ENCODE measurements at regions not wholly inside any gene's neighbourhood (a gene's known extent, or its start where the extent isn't known, plus 50 kb on each side); places are given as distances from the start of the nearest gene placed in this dataset.

DNA sequence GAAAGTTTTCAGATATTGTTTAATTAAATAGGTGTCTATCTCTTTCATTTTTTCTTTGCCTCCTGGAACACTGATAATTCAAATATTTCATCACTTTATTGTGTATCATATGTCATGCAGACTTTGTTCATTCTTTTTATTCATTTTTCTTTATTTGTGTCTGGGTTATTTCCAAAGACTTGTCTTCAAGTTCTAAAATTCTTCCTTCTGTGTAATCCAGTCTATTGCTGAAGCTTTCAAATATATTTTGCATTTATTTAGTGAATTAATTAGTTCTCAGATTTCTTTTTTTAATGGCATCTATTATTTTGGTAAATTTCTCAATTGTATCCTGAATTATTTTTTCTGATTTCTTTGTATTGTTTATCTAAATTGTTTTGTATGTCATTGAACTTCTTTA lies 70.1 kb downstream of the ZNF330 start:
- TF ChIP-seq, protein P1, sequence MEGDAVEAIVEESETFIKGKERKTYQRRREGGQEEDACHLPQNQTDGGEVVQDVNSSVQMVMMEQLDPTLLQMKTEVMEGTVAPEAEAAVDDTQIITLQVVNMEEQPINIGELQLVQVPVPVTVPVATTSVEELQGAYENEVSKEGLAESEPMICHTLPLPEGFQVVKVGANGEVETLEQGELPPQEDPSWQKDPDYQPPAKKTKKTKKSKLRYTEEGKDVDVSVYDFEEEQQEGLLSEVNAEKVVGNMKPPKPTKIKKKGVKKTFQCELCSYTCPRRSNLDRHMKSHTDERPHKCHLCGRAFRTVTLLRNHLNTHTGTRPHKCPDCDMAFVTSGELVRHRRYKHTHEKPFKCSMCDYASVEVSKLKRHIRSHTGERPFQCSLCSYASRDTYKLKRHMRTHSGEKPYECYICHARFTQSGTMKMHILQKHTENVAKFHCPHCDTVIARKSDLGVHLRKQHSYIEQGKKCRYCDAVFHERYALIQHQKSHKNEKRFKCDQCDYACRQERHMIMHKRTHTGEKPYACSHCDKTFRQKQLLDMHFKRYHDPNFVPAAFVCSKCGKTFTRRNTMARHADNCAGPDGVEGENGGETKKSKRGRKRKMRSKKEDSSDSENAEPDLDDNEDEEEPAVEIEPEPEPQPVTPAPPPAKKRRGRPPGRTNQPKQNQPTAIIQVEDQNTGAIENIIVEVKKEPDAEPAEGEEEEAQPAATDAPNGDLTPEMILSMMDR (IDR thresholded peaks at IDR 0.05), result no peak

DNA sequence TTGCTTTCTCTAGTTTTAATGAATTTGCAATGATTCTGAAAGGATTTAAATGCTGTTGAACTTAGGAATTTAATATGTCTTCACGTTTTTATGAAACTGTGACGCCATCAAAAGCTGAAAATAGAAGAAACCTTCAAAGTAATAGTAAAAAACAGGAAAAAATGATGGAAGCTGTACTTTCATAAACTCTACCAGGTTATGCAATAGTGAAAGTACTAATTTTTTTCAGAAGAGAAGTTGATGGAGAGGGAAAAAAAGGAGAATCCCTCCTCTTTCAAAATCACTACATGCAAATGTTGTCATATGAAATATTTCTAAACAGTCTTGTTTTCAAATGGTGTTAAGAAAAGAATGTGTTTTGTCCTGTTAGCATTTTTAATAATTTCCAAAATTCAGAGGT lies 73.6 kb downstream of the ZNF330 start:
- Histone ChIP-seq H3K27me3 (no peaks in the 10 kb centered on the region), H3K9me3 (peaks cover 0 to 13% of the 10 kb centered on the region in 2 donors), H3K4me1 (no peaks in the 10 kb centered on the region), H3K4me3 (no peak overlapping the region), H3K36me3 (no peaks in the 10 kb centered on the region), H3K27ac (no peak overlapping the region)
- intact Hi-C loops (cut with DNase I), result no loop called here
- TF ChIP-seq, protein P1 (IDR thresholded peaks at IDR 0.05), result no peak
- DNase-seq (ENCODE audit: low spot score in 2 of 2), result no peak

More for the DNA sequence above, 70.1 kb downstream of the ZNF330 start:
- Histone ChIP-seq H3K27me3 (no peaks in the 10 kb centered on the region), H3K4me3 (no peak overlapping the region), H3K9me3 (peaks cover 0 to 13% of the 10 kb centered on the region in 2 donors), H3K27ac (no peak overlapping the region), H3K36me3 (no peaks in the 10 kb centered on the region), H3K4me1 (no peaks in the 10 kb centered on the region)
- DNase-seq (ENCODE audit: low spot score in 2 of 2), result no peak
- intact Hi-C loops (cut with DNase I), result no loop called here

DNA sequence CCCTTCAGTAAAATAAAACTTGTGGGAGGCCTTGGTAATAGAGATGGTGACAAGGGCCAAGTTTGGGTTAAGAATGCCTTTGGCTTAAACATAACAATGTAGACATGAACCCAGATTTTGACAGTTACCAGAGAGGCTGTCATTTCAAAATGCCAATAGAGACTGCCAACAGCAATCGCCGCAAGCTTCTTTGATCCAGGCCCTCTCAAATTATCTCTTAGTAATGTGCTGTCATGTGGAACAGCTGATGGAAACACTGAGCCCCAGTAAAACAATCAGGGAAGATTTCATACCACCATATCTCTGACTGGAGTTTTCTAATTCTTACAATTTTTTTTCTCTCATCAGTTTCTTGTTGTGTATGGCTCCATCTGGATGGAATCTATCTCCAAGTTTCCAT lies 80.5 kb downstream of the ZNF330 start:
- TF ChIP-seq, protein P1 (IDR thresholded peaks at IDR 0.05), result no peak
- H3K36me3 ChIP-seq, result no peaks in the 10 kb centered on the region
- no peak for DNase-seq (ENCODE audit: low spot score in 2 of 2)
- H3K9me3 ChIP-seq, result no peaks in the 10 kb centered on the region
- H3K4me1 ChIP-seq, result no peaks in the 10 kb centered on the region
- H3K27ac ChIP-seq, result no peak overlapping the region
- H3K4me3 ChIP-seq, result no peak overlapping the region
- no peaks in the 10 kb centered on the region for H3K27me3 ChIP-seq
- intact Hi-C loops (cut with DNase I), result no loop called here

DNA sequence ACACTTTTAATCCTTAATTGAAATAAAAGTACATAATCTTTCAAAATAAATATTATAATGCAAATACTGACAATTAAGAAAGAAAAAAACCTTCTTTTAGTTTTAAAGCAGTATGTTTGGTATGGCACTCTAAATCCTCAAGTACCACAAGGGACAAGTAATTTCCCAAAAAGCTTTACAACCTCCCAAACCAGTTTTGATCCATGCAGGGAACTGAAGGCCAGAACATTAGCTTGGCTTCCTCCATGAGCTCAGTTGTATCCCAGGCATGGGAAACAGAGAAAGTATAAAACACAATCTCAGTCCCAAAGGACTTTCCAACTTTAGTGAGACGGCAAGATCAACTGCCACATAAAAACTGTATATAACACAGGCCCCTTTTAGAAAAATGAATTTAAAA lies 82.2 kb downstream of the ZNF330 start:
- Histone ChIP-seq H3K27me3 (no peaks in the 10 kb centered on the region), H3K9me3 (no peaks in the 10 kb centered on the region), H3K27ac (no peak overlapping the region), H3K36me3 (no peaks in the 10 kb centered on the region), H3K4me1 (no peaks in the 10 kb centered on the region), H3K4me3 (no peak overlapping the region)
- intact Hi-C loops (cut with DNase I), result no loop called here
- TF ChIP-seq, protein P1 (IDR thresholded peaks at IDR 0.05), result no peak
- DNase-seq (ENCODE audit: low spot score in 2 of 2), result no peak

DNA sequence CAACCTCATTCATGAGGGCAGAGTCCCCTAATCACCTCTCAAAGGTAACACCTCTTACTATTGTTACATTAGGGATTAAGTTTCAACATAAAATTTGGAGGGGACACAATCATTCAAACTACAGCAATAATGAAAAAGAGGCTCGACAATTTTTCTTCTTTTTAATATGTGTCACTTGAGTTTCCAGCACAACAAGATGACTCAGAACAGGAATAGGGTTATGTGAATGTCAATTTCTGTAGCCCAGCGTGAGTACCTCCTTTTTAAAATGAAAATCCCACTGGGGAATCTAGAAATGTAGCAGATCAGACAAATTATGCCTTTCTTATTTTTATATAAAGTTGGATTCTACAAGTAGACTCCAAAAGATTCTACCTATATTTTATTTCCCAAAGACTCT lies 83.7 kb downstream of the ZNF330 start:
- no peaks in the 10 kb centered on the region for H3K9me3 ChIP-seq
- H3K36me3 ChIP-seq, result no peaks in the 10 kb centered on the region
- H3K27me3 ChIP-seq, result no peaks in the 10 kb centered on the region
- H3K4me3 ChIP-seq, result no peak overlapping the region
- H3K4me1 ChIP-seq, result no peaks in the 10 kb centered on the region
- TF ChIP-seq, protein P1 (IDR thresholded peaks at IDR 0.05), result no peak
- intact Hi-C loops (cut with DNase I), result no loop called here
- no peak for DNase-seq (ENCODE audit: low spot score in 2 of 2)
- no peak overlapping the region for H3K27ac ChIP-seq

DNA sequence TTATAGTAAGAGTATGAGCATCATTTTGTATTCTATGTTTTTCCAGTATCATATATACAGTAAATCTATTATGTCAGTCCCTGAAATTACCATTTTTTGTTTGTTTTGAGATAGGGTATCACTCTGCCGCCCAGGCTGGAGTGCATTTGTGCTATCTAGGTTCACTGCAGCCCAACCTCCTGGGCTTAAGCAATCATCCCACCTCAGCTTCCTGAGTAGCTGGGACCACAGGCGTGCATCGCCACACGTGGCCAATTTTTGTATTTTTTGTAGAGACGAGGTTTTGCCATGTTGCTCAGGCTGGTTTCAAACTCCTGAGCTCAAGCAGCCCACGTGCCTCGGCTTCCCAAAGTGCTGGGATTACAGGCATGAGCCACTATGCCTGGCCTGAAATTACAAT lies 85.6 kb downstream of the ZNF330 start:
- Histone ChIP-seq H3K27me3 (no peaks in the 10 kb centered on the region), H3K9me3 (no peaks in the 10 kb centered on the region), H3K36me3 (no peaks in the 10 kb centered on the region), H3K27ac (no peak overlapping the region), H3K4me1 (no peaks in the 10 kb centered on the region), H3K4me3 (no peak overlapping the region)
- intact Hi-C loops (cut with DNase I), result loop anchor here (2.0 kb wide), 1 partner anchor 404 kb away; no protein-coding TSS in a partner anchor
- TF ChIP-seq, protein P1 (IDR thresholded peaks at IDR 0.05), result no peak
- DNase-seq (ENCODE audit: low spot score in 2 of 2), result no peak

Data from ascending aorta (tissue), 2 donors.